KOPT-K1 (cell line): ENCODE measurements at regions not wholly inside any gene's neighbourhood (a gene's known extent, or its start where the extent isn't known, plus 50 kb on each side); places are given as distances from the start of the nearest gene placed in this dataset.
A peak's percentile ranks its signal among the peaks of the same experiment; 100 is the strongest.
"Not testable (repeated sequence)": the region's sequence is repeated elsewhere in the genome, so short reads cannot be mapped to it uniquely, and the experiment has no call there.

Experiments
- H3K27ac ChIP-seq: fragments of 200-600 bp; sonication (generic); 2 replicates; pipeline ENCODE4 v1.5.1; 2016; ENCODE audit warnings: antibody characterized with exemption, mild to moderate bottlenecking, low read depth, low read length; ENCODE audit not compliant: poor library complexity, severe bottlenecking
- H3K36me3 ChIP-seq: fragments of 200-600 bp; sonication (generic); 2 replicates; pipeline ENCODE4 v1.5.1; 2017; ENCODE audit warnings: antibody characterized with exemption, mild to moderate bottlenecking, low read length, moderate library complexity; ENCODE audit not compliant: insufficient read depth
- H3K9me3 ChIP-seq: fragments of 200-600 bp; sonication (generic); 2 replicates; pipeline ENCODE4 v1.5.1; 2017; ENCODE audit warnings: antibody characterized with exemption, low read length, mild to moderate bottlenecking; ENCODE audit not compliant: insufficient read depth, poor library complexity, severe bottlenecking

- not testable (repeated sequence) for H3K27ac ChIP-seq
- peaks cover 50% of the 10 kb centered on the region for H3K36me3 ChIP-seq
Measured at GRCh38 chr17:64800987-64801386, 118.3 kb downstream of the LRRC37A3 start.

GRCh38 chr17:64800361-64800895 lies 118.8 kb downstream of the LRRC37A3 start:
- not testable (repeated sequence) for H3K27ac ChIP-seq, H3K9me3 ChIP-seq
- peaks cover 50% of the 10 kb centered on the region for H3K36me3 ChIP-seq

More at GRCh38 chr17:64800987-64801386, 118.3 kb downstream of the LRRC37A3 start:
- not testable (repeated sequence) for H3K9me3 ChIP-seq

GRCh38 chr17:64799543-64800188 lies 119.6 kb downstream of the LRRC37A3 start:
- H3K9me3 ChIP-seq: not testable (repeated sequence)
- peaks cover 55% of the 10 kb centered on the region for H3K36me3 ChIP-seq
- H3K27ac ChIP-seq: peak overlapping the region; percentile 25

GRCh38 chr17:64798961-64799360 lies 120.3 kb downstream of the LRRC37A3 start:
- Histone ChIP-seq H3K27ac (peak overlapping the region; percentile 69), H3K36me3 (peaks cover 62% of the 10 kb centered on the region)
- not testable (repeated sequence) for H3K9me3 ChIP-seq

DNA sequence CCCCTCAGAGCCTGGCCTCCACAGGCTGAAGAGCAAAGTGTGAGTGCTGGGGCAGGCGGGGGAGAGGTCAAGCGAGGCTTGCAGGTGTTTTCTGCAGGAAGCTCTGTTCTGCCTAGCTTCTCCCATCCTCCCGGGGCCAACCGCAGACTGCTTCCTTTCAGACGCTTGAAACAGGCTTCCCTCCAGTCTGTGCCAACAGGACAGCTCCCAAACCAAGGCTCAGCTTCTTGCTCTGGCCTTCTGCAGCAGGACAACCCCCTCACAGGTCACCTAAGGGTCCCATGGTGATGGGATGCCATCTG lies 120.8 kb downstream of the LRRC37A3 start:
- peak overlapping the region; percentile 69 for H3K27ac ChIP-seq
- not testable (repeated sequence) for H3K9me3 ChIP-seq
- peaks cover 62% of the 10 kb centered on the region for H3K36me3 ChIP-seq

DNA sequence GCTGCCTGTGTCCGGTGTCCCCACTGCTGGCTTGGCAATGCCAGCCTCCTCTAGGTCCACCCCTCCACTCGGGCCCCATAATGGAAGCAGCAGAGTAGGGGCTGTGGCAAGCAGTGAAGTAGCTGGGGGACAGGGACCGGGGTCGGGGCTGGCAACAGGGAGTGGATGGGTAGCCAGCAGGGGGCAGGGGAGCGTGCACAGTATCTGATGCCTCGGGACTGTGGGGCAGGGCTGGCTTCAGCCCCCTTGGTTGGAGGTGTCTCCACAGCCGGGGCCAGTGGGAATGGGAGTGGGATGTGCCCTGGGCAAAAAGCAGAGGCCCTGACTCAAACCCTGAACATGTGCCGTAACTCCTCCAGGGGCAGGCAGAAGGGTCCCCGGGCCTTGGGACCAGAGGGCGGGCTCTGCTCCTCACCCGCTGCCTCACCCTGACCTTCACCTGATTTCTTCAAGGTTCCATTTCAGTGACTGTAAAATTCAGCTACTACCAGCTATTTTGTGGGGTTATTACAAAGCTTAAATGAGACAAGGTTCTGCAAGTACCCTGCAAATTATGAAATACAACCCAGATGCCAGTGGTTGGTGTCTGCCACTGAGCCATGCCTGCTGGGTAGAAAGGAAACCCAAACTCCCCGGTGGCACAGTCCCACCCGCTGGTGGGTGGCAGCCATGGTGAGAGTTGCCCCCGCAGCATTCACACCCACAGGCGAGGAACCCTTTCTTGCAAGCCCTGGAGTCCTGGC lies 121.4 kb downstream of the LRRC37A3 start:
- Histone ChIP-seq H3K36me3 (peaks cover 57% of the 10 kb centered on the region), H3K27ac (peak overlapping the region; percentile 69)
- H3K9me3 ChIP-seq: not testable (repeated sequence)

DNA sequence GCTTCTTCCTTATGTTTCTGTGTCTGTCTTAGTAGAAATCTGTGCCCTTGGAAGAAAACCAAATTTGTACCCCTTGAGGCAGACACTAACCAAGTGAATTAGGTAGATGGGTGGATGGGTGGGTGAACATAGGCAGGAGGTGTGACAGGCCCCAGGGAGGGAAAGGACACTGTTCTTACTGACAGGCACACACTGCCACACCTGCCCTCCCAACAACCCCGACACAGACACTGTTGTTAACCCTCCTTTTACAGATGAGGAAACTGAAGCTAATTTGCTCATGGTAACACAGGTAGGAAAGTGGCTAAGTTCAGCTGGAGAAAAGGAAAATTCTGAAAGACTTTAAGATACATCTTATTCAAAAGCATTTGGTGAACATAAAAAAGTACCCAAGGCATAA lies 123.9 kb downstream of the LRRC37A3 start:
- peaks cover 53% of the 10 kb centered on the region for H3K36me3 ChIP-seq
- not testable (repeated sequence) for H3K9me3 ChIP-seq, H3K27ac ChIP-seq

- not testable (repeated sequence) for H3K27ac ChIP-seq, H3K9me3 ChIP-seq
- peaks cover 49% of the 10 kb centered on the region for H3K36me3 ChIP-seq
Measured at GRCh38 chr17:64794548-64795274, 124.6 kb downstream of the LRRC37A3 start.

GRCh38 chr17:64794113-64794512 lies 125.2 kb downstream of the LRRC37A3 start:
- not testable (repeated sequence) for H3K27ac ChIP-seq, H3K9me3 ChIP-seq
- peaks cover 44% of the 10 kb centered on the region for H3K36me3 ChIP-seq

DNA sequence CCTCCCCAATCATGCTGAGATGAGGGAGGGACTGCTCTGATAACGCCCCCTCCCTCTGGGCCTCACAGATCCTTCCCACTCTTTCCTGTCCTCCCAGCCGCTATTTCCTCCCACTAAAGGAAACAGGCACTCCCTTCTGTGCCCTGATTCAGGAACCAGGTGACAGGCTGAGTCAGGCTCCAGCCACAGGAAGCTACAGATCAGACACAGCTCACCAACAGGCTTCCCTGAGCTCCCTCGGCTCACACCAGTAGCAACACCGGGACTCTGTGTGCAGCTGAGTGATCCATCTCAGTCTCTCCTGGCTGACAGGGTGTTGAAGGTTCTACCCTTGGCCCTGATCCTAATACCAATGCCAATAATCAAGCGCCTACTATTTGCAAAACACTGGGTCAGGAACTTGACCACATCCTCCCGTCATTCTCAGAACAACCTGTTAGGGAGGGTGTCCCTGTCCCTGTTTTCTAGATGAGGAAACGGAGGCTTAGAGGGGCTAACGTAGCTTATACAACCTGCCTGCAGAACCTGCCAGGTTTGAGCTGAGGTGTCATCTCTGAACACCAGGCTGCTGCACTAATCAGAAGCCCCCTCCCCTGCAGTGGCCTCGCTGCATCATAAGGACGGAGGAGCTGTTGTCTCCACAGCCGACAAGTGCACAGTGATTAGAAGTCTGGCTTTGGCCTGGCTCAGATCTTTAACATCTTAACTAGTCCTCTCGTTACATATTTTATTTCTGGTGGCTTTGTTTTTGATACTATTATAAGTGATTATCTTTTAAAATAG lies 126.3 kb downstream of the LRRC37A3 start:
- Histone ChIP-seq H3K36me3 (peaks cover 48% of the 10 kb centered on the region), H3K27ac (peak overlapping the region; percentile 53)

GRCh38 chr17:64792276-64792675 lies 127.0 kb downstream of the LRRC37A3 start:
- not testable (repeated sequence) for H3K27ac ChIP-seq, H3K9me3 ChIP-seq
- H3K36me3 ChIP-seq: peaks cover 54% of the 10 kb centered on the region

More for the DNA sequence above, 126.3 kb downstream of the LRRC37A3 start:
- H3K9me3 ChIP-seq: not testable (repeated sequence)

GRCh38 chr17:64791691-64792090 lies 127.6 kb downstream of the LRRC37A3 start:
- H3K27ac ChIP-seq, H3K9me3 ChIP-seq: not testable (repeated sequence)
- peaks cover 57% of the 10 kb centered on the region for H3K36me3 ChIP-seq

DNA sequence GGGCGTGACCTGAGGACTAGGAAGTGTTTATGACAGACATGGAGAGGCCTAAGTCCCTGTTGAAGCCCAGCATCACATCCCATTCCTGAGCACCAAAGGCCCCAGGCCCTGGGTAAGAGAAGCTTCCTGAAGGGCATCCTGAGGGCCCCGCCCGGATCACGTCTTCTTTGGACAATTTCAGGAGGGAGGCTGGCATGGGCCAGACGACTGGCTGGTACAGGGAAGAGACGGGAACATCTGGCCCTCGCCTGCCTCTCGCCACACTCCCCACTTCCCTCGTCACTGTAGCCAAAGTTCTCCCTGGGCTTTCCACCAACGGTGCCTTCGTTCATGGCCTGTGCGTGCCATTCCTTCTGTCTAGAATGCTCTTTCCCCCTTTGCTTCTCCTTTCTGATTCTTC lies 128.1 kb downstream of the LRRC37A3 start:
- H3K9me3 ChIP-seq, H3K27ac ChIP-seq: not testable (repeated sequence)
- peaks cover 57% of the 10 kb centered on the region for H3K36me3 ChIP-seq

DNA sequence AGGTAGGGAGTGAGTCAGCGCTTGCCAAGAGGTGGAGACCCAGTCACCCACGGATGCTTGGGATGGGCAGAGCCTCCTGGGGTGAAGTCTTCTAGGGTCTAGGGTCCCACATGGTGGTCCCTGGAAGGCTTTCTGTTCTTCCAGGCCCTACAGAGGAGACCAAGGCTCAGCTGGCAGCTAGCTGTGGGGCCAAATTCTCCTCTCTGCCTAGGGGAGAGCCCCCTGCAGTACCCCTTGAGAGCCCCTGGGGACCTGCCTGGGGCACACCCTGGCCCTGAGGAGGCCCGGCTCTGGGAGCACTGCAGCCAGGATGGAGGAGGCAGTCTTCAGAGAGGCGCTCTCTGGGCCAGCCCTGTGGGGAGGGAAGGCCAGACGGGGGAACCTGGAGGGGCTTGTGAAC lies 128.6 kb upstream of the SMURF2 start:
- H3K9me3 ChIP-seq, H3K27ac ChIP-seq: not testable (repeated sequence)
- H3K36me3 ChIP-seq: peaks cover 60% of the 10 kb centered on the region

DNA sequence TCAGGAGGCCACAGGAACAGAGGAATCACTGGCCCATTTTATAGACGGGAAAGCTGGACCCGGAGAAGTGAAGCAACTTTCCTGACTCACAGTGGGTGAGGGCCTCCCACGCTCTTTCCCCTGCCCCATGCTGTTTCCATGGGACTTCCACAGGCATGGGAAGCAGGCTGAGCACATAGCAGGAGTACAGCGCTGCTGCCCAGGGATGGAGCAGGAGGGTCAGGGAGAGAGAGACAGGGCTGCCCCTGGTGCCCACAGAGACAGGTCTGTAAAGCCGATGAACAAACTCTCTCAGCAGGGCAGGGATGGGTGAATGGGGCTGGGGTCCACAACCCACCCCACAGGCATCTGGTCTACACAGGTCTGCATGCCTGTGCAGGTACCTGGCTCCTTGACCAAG lies 128.1 kb upstream of the SMURF2 start:
- not testable (repeated sequence) for H3K27ac ChIP-seq, H3K9me3 ChIP-seq
- peaks cover 63% of the 10 kb centered on the region for H3K36me3 ChIP-seq
